ENCODE measurements at regions not wholly inside any gene's neighbourhood (a gene's known extent, or its start where the extent isn't known, plus 50 kb on each side); places are given as distances from the start of the nearest gene placed in this dataset.

DNA sequence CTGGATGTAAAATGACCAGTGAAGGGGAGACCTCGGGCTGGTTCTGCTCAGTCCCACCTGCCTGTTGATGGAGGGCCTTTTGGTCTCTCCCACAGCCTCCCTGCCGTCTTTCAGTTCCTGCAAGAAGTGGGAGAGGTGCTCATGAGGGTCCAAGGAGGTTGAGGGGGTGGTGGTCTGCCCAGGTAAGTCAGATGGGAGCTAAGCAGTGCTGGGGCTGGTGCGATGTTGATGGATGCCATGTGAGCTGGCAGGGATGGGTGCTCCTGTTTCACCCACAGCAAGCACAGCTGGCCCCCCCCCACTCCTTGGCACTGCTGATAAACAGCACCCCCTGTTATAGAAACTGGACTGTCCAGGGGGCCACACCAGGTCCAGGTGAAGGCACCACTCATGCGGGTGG lies 145.6 kb downstream of the NSG2 start:
- DNase-seq (ENCODE audit: low spot score), result peak; percentile 41

DNA sequence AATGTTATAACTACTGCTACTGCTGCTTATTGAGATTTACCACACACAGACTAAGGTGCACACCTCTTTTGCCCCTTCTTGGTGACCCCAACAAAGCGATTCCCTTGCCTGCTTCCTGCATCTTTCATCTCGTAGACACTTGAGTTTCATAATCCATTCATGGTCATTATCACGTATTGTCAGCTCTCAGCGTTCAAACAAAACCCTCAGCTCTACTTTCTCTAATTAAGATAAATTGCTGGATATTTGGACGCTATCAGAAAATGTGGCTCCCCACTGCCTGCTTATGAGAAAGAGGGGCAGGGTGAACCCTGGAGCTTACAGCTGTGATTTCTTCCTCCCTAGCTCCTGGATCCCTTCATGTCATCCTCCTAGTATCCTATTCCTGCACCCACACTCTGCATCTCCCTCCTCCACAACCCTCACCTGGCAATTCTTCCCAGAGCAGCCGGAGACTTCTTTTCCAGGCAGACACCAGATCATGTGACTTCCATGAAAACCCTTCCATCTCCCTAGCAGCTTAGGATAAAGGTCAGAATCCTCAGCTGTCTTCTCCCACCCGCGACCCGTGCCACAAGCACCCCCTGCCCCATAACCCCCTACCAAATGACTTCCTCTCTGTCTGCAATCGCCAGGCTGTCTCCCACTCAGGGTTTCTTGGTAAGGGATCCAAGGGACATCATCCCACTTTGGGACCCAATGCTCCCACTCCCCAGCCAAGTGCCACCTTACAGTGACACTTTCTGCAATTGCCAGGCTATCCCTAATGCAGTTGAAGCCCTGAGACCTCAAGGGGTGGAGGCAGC lies 146.5 kb downstream of the NSG2 start:
- DNase-seq (ENCODE audit: low spot score), result no peak

DNA sequence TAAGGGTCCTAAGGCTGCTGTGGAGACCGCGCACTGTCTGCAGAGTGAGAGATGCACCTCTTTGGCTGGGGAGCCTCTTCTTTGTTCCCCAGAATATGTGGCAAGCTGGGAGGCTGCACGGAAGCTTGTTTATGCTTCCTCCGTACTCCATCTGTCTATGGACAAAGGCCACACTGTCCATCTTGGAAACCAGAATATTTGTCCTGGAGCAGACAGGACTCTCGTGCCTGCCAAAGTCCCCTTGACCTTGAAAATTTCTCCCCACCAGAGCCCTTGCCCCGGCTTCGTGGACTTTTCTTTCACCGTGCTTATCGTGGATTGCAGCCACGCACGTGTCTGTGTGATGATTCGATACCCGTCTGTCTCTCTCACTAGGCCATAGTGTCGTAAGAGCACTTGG lies 147.4 kb downstream of the NSG2 start:
- no peak for DNase-seq (ENCODE audit: low spot score)

DNA sequence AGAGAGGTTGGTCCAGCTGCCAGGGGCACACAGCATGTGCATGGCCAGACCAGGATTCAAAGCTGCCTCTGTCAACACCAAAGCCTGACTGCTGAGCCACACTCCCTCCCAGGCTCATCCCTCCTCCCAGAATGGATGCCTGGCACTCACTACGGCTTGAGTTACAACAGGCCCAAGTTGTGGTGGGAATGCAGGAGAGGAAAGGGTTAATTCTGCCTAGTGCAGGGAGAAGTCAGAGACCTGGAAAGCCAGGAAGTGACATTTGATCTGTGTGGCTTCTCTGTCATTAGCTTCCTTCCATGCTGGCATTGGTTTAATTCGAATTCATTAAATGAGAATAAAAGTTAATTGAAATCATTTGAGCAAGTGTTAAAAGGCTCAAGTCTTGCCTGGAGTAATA lies 150.0 kb downstream of the NSG2 start:
- no peak for DNase-seq (ENCODE audit: low spot score)

DNA sequence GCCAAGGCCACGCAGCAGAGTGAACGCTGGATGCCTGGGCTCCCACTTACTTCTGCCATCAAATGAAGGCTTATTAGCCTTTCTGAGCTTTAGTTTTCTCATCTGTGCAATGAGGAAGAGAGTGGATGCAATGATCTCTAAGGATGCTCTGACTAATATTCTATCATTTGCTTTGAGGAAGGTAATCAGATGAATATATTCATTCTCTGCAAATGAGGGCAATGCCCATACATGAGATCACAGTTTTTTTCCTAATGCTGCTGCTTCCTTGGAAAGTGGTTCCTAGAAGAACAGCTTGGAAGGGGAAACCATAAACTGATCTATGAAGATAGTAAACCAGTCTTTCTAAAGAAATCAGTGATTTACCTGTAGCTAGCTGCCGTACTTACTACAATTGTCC lies 152.4 kb downstream of the NSG2 start:
- no peak for DNase-seq (ENCODE audit: low spot score)

DNA sequence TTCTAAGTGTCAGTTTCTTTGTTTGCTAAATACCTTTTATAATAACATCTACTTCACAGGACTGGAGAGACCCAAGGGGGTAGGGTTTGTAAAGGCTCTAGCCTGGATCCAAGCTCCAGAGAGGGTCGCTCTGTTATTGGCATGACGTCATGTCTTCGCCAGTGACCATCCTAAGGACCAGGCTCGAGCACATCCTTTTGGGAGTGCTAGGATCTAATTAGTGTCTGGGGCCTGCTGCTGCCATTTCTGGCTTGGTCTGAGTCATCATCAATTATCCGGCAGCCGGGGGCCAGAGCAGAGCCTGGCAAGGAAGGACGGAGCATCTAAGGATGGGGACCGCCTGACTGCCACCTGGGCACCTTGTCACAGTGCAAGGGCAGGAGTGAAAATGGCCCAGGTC lies 153.0 kb downstream of the NSG2 start:
- DNase-seq (ENCODE audit: low spot score), result no peak

DNA sequence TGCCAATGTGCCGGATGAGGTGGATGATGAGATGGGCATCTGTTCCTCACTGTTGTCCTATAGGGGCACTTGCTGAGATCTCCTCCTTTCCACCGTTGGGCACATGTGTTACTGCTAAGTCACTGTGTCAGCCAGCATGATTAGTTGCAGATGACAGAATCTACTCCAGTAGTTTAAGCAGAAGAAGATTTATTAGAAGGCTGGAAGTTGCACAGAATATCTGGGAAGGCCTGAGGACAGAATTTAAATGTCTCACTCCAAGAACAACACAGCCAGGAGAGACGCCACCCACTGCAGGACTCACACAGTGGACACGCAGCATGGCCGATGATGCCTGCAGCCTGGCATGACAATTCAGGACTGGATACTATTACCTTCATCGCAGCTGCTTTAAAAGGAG lies 157.5 kb downstream of the NSG2 start:
- DNase-seq (ENCODE audit: low spot score), result no peak

DNA sequence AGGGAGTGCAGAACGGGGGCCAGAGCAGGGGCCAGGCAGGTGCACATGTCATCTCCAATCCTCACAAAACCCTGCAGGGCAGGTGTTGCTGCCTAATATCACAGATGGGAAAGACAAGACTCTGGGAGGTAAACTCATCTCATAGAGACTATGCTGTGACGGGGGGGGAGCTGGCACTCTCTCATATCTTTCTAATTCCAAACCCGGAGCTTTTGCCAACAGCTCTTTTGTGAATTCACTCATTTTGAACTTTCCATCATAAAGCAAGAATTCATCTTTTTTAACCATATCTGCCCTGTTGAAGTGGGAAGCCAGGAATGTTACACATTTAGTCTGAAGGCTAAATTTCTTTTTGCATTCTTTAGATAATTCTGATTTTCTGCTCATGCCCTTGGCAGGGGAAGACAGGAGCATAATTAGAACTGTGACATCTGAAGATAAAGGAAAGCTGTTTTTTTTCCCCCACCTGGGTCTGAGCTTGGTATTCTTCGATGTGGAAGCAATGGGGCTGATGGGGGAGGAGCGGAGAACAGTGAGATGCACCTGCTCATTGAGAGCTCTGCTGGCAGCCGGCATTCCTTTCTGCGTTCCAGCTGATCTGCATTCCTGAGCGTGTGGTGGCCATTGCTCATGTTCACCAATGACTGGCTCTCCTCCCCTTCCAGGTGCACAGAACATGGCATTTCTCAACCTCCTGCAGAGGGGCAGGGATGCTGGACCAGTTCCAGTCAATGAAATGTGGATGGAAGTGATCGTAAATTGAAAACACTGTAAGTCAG lies 159.2 kb downstream of the NSG2 start:
- DNase-seq (ENCODE audit: low spot score), result no peak

DNA sequence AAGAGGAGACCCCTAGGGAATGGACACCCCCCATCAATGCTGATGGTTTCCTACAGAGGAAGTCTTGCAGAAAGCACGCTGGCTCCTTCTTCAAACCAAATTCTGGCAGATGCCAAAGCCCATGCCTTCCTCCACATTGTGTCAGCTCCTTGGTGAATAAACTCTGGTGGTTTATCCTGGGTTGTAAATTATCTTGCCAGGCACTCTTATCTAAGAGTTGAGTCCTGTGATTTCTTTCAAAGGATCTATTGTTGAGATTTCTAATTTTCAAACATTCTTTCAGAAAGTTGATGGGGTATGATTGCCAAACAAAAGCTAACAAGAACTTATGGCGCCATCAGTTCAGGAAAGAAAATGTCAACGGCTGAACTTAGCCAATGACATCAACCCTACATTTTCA lies 160.4 kb downstream of the NSG2 start:
- no peak for DNase-seq (ENCODE audit: low spot score)

DNA sequence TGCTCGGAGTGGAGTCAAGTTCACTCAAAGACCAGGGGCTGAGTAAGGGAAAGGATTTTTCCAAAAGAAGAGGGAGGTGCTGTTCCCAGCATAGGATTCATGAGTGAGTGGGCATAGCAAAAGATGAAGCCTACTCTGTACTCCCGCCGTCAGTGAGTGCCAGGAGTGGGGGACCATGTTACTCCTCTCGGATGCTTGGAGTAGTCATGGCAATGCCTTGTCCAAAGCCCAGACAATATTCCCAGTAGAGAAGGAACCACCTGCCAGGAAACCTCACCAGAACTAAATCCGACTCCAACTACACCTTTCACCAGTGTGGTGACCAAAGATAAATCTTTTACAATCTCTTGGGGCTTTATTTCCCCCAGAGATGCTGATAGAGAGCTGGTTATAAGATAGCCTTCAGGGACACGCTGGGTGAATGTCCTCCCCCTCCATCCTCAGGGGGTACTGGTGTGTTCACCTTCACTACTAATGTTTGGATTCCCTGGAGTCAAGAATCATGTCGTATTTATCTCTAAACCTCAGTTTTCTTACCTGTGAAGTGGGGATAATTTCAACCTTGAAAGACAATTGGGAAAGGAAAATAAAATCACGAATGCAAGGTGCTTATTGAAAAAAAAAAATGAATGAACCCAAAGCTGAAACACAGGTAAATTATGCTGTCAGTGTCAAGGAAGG lies 165.2 kb downstream of the NSG2 start:
- DNase-seq (ENCODE audit: low spot score), result no peak

DNA sequence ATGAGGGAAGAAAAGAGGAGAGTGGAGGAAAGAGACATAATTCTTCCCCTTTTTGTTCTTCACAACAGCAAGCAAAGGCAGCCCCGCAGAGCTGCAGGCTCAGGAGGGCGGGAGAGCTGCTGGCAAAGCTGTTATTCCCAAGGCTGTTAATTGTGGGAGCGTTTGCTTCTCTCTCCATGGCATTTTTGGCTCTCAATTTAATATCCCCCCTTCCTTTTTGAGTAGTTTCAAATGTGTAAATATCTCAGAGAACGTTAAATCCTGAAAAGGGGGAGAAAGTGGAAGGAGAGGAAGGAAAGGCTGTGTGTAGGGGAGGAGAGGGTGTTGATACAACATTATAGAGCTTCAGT lies 165.7 kb downstream of the NSG2 start:
- no peak for DNase-seq (ENCODE audit: low spot score)

DNA sequence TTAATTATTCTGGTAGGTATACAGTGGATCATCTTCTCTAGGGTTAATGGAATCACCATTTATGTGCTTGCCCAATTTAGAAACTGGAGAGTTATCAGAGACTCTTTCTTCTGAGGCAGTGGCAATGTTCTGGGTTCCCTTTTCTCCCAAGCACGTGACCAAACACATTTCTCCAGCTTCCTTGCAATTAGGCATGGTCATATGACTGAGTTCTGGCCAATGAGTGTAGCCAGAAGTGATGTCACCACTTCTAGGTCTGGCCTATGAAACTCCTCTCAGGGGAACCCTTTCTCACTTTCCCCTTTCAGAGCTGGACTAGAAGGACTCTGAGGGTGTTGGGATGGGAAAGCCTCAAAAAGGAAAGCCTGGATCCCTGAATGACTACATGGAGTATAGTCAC lies 172.0 kb downstream of the NSG2 start:
- no peak for DNase-seq (ENCODE audit: low spot score)

DNA sequence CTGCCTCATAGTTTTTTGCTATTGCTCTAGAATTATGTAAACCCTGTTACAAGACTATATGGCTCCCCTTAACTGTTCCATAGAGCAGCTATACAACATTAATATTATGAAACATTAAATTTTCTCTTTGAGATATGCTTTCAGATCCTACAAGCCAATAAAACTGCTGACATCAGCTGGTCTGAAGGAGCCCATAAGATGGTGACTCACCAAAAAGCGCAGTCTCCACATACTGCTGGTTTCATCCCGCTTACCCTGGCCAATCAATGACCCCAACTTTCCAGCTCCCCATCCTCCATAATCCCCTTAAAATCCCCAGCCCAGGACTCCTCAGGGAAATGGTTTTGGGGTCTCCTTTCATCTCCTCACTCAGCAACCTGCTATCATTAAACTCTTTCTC lies 172.7 kb downstream of the NSG2 start:
- DNase-seq (ENCODE audit: low spot score), result no peak

DNA sequence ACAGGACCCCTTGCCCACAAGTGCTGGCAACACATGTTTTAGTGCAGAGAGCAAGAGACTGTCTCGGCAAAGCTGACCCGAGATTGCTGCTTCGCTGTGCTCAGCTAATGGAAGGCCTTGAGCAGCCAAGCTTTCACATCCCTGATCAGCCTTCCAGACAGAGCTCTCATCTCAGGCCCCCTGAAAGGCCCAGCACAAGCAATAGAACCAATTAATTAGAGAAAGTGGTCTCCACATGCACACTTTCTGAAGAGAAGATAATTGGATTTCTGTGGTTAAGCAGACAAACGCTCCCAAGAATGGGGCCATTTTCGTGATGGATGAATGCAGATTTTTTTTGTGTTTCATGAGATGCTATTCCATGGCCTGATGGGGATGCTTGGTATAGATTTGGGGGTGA lies 174.9 kb downstream of the NSG2 start:
- DNase-seq (ENCODE audit: low spot score), result no peak

DNA sequence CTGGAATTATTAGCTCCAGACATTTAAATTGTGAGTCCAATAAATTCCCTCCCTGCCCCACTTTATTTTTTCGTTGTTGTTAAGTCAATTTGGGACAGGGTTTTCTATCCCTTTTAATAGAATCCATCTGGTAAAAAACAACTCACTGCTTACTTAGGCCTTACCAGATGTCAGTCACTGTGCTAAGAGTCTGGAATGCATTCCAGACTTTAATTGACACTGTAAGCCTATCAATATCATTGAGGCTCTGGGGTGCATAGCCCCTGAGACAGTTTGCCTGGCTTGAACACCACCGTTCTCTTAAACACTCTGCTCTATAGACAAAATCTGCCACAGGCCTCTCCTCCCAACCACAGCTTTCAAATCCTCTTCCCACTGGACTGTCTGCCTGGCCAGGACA lies 175.9 kb downstream of the NSG2 start:
- no peak for DNase-seq (ENCODE audit: low spot score)

DNA sequence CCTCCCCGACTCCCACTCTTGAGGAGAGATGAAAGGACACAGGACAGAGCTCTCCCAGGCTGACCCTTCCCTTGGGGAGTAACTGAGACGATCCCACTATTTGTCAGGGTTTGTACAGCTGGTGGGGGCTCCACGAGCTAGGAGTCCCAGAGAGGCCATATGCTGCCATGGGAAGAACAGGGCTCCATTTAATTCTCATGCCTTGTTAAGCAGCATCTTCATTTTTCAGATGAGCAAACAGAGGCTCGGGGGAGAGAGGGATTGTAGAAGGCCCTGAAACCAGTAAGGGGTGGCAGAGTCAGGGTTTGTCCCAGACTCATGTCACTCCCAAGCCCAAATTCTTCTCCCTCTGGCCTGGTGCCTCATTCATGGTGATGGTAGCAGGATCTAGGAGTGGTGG lies 176.4 kb downstream of the NSG2 start:
- DNase-seq (ENCODE audit: low spot score), result no peak

DNA sequence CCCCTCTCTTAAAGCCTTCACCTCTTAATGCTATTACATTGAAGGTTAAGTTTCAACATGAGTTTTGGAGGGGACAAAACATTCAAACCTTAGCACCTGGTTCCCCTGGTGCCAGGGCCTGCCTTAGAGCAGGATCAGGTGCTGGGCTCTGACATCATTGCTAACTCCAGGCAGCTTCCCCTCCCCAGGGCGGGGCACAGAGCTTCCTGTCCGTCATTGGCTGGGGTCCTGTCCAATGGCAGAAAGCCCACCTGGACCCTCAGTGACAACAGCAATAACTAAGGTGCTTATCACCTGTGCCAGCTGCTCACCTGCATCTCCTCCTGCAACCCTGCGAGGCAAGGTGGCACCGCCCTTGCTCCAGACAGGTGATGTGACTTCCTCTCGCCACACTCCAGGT lies 177.4 kb downstream of the NSG2 start:
- DNase-seq (ENCODE audit: low spot score), result no peak

DNA sequence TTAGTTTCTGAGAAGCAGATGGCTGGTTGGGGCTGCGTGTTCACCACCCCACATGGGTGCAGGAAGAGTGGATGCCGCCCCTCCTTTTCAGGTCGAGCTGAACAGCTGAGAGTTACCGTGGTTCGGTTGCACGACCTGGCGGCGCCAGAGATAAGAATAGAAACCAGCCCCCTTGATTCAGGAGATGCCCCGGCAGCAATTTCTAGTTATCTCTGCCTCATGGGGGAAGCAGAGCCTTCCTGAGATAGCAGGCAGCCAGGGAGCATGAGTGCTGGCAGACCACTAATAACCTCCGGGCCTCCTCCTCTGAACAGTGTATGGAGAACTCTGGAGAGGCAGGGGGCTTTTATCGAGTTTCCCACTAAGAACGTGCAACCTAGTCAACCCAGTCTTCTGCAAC lies 177.8 kb downstream of the NSG2 start:
- no peak for DNase-seq (ENCODE audit: low spot score)

DNA sequence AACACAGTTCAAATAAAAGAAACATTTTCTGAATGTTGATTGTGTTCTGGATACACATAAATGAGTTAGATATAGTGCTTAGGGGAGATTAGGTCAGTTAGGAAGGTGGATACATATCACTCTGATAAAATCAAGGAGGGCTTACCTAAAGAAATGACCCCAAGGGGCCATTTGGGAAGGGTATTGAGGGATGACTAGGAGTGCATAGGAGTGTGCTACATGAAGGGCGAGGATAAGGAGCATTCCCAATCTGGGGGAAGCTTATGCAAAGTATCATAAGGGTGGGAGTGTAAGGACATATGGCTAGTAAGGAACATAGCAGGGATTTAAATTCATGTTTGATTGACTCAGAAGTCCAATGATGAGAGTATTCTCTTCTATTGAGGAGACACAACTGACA lies 183.6 kb downstream of the NSG2 start:
- no peak for DNase-seq (ENCODE audit: low spot score)

DNA sequence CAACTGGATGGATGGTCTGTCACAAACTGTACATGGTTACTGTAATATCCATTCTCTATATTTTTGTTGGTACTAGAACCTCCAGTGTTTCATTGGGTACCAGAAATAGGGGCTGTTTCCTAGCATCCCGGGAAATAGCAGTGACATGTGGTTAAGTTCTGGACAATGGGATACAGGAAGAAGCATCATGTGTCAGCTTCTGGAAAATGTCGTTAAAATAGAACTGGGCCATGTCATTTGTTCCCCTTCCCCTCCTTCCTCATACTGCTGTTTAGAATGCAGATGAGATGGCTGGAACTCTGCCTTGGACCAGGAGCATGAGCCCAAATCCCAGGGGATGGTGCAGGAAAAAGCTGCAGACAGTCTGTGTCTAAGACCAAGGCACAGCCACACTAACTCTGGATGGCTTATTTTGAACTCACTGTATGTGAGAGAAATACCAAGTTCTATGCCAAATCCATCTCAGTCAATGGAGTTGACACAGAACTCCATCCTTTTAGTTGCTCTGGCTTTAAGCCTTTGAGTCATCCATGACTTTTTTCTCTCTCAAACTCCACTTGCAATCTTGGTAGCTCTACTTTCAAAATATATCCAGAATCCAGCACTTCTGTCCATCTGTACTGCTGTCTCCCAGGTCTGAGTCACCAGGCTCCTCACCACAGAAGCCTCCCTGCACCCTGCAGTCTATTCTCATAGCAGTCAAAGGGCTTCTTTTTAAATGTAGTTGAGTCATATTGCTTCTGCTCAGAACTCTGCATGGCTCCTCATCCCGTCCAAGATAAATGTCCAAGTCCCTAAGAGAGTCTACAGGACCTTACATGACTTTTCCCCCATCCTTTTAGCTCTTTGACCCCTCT lies 184.2 kb downstream of the NSG2 start:
- DNase-seq (ENCODE audit: low spot score), result no peak

DNA sequence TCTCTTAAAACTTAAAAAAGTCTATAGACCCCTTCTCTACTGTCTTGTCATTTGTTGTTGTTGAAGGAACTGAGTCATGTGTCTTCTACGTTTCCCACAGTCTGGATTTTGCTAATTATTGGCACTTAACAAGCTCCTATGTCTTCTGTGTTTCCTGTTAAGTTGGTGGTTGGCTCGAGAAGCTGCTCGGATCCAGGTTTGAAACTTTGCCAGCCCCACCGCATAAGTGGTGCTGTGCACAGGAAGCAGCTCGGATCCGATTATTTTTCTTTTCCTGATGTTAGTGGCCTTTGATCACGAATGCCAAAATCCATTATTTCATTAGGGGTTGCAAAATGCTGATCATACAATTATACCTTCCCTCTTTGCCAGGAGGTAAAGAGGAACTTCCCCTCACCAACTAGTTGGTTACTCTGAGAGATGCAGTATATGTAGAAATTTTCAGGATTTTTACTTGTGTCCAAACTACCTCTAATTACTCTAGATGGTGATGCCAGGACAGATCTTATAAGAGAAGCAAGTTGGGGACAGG lies 186.5 kb downstream of the NSG2 start:
- no peak for DNase-seq (ENCODE audit: low spot score)

DNA sequence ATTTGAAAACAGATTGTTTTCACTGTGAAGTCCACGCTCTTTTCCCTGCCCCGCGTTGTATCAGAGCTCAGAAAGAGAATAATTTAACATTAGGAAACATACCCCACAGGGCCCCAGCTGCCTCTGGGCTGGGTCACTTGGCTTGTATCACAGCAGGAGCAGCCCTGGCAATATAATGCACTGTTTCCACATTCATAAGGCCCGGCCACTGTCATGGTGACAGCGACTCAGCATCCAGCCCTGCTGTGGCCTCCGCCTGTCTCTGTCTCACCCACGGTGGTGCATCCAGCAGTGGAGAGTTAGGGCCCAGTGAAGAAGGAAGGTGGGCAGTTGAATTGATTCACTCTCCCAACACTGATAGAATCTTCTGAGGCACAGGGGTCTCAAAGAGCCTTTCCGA lies 188.9 kb downstream of the NSG2 start:
- DNase-seq (ENCODE audit: low spot score), result no peak
